WTC11 (cell line): ENCODE measurements at regions not wholly inside any gene's neighbourhood (a gene's known extent, or its start where the extent isn't known, plus 50 kb on each side); places are given as distances from the start of the nearest gene placed in this dataset.

Experiments
- ATAC-seq: fragments of 200-7000 bp; cut with Tn5 transposase; 2 replicates; pipeline ENCODE4 v1.10.0; 2021; ENCODE audit warnings: mild to moderate bottlenecking, moderate library complexity
- CTCF ChIA-PET: fragments of 300-600 bp; sonication (Branson Sonifier 250); formaldehyde crosslinking; loops from one replicate; lab custom pipeline; 2021; ENCODE audit warnings: antibody characterized with exemption; lab: Charles Lee
- POLR2A ChIA-PET: fragments of 350-600 bp; sonication (Branson Sonifier 250); formaldehyde crosslinking; loops from one replicate; lab custom pipeline; 2021; ENCODE audit warnings: antibody characterized with exemption; lab: Charles Lee
- DNase-seq: peaks from one replicate; pipeline ENCODE4 v3.0.0; 2021; ENCODE audit warnings: low spot score
- H3K27ac Mint-ChIP-seq: 2 replicates; pipeline ENCODE4 v1.8.0; 2021; ENCODE audit warnings: mixed read lengths
- H3K27me3 Mint-ChIP-seq: 2 replicates; pipeline ENCODE4 v1.8.0; 2021; ENCODE audit warnings: low read depth, mild to moderate bottlenecking, moderate library complexity, mixed read lengths
- H3K36me3 Mint-ChIP-seq: 2 replicates; pipeline ENCODE4 v1.8.0; 2021; ENCODE audit warnings: mixed read lengths
- H3K4me1 Mint-ChIP-seq: 2 replicates; pipeline ENCODE4 v1.8.0; 2022; ENCODE audit warnings: mixed read lengths
- H3K4me3 Mint-ChIP-seq: 2 replicates; pipeline ENCODE4 v1.8.0; 2021; ENCODE audit warnings: mild to moderate bottlenecking, moderate library complexity, mixed read lengths
- H3K9me3 Mint-ChIP-seq: 2 replicates; pipeline ENCODE4 v1.8.0; 2021; ENCODE audit warnings: mixed read lengths
- ETV6 ChIP-seq: sonication (generic); formaldehyde crosslinking; IDR thresholded peaks from 2 replicates; pipeline ENCODE4 v1.8.1; 2022; ENCODE audit warnings: mild to moderate bottlenecking, missing genetic modification reagents
- FOXJ3 ChIP-seq: sonication (generic); formaldehyde crosslinking; IDR thresholded peaks from 2 replicates; pipeline ENCODE4 v1.9.0; 2021; ENCODE audit warnings: missing genetic modification reagents, mild to moderate bottlenecking, borderline replicate concordance
- FOXP1 ChIP-seq: sonication (generic); formaldehyde crosslinking; IDR thresholded peaks from 2 replicates; pipeline ENCODE4 v1.8.0; 2022; ENCODE audit warnings: missing genetic modification reagents, mild to moderate bottlenecking, moderate library complexity, borderline replicate concordance
- GRHL2 ChIP-seq: fragments of 250-450 bp; sonication (Bioruptor Pico); IDR thresholded peaks from 2 replicates; pipeline ENCODE4 v1.8.0; 2022; ENCODE audit warnings: mild to moderate bottlenecking, moderate library complexity; ENCODE audit not compliant: insufficient replicate concordance, severe bottlenecking
- JUN ChIP-seq: sonication (generic); formaldehyde crosslinking; IDR thresholded peaks from 2 replicates; pipeline ENCODE4 v1.8.0; 2023; ENCODE audit warnings: mild to moderate bottlenecking, missing genetic modification reagents
- NFE2L1 ChIP-seq: sonication (generic); formaldehyde crosslinking; IDR thresholded peaks from 2 replicates; pipeline ENCODE4 v1.8.1; 2023; ENCODE audit warnings: missing genetic modification reagents
- TEAD1 ChIP-seq: sonication (generic); formaldehyde crosslinking; IDR thresholded peaks from 2 replicates; pipeline ENCODE4 v1.8.0; 2022; ENCODE audit warnings: mild to moderate bottlenecking, missing genetic modification reagents
- ZBTB21 ChIP-seq: sonication (generic); formaldehyde crosslinking; IDR thresholded peaks from 2 replicates; pipeline ENCODE4 v1.8.1; 2023; ENCODE audit warnings: mild to moderate bottlenecking, missing genetic modification reagents, borderline replicate concordance
- ZNF396 ChIP-seq: fragments of 250-450 bp; sonication (Bioruptor Pico); IDR thresholded peaks from 2 replicates; pipeline ENCODE4 v1.8.0; 2021; ENCODE audit warnings: mild to moderate bottlenecking, moderate library complexity, borderline replicate concordance
- TF ChIP-seq, protein P1 (sequence below): sonication (generic); formaldehyde crosslinking; IDR thresholded peaks from 2 replicates; pipeline ENCODE4 v1.8.1; 2023; ENCODE audit warnings: mild to moderate bottlenecking, missing genetic modification reagents, moderate library complexity
- TF ChIP-seq, protein P2 (sequence below): sonication (generic); formaldehyde crosslinking; IDR thresholded peaks from 2 replicates; pipeline ENCODE4 v1.8.1; 2023; ENCODE audit warnings: mild to moderate bottlenecking, missing genetic modification reagents, moderate library complexity
- TF ChIP-seq, protein P3 (sequence below): fragments of 200-600 bp; IDR thresholded peaks from 2 replicates; pipeline ENCODE4 v1.8.0; 2022; ENCODE audit warnings: antibody characterized with exemption
- TF ChIP-seq, protein P4 (sequence below): sonication (generic); formaldehyde crosslinking; IDR thresholded peaks from 2 replicates; pipeline ENCODE4 v1.8.1; 2023; ENCODE audit warnings: mild to moderate bottlenecking, moderate library complexity, missing genetic modification reagents

DNA sequence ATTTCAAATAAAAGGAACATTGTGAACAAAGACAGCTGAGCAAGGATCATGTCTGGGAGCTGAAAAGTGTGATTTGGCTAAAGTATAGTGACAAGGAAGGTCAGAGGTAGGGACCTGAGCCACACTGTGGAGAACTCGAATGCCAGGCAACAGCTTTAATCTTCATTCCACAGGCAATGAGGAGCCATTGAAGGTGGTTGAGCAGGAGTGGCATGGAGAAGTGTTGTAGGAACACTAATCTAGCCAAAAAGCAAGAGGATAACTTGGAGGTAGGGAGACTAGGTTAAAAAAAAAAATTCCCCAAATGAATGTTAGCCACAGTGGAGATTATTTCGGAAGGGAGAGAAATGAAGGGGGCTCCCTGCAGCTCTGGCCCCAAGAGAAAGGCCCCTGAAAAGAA is 286.9 kb downstream of the BCOR start (continued):
- TF ChIP-seq FOXJ3 (CRISPR knock-in tag): no peak

DNA sequence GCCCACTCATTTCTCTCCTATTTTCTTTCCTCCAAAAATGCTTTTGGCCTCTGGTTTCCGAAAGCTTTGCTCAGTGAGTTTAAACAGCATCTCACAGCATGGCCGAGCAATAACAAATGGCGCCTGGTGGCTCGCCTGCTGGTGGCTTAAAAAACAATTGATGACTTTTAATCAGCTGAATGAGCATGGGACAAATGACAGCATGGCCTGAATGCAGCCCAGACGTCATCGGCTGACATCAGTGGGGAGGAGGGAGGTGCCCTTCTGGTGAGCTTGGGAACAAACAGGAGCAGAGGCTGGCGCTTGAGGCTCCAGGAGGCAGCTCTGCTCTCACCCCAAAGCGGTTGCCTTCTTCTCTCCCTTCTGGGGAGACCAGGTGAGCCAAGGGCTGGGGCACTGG is 286.4 kb downstream of the BCOR start:
- CTCF ChIA-PET: no interaction called here
- no peaks in the 10 kb centered on the region for H3K9me3 Mint-ChIP-seq

DNA sequence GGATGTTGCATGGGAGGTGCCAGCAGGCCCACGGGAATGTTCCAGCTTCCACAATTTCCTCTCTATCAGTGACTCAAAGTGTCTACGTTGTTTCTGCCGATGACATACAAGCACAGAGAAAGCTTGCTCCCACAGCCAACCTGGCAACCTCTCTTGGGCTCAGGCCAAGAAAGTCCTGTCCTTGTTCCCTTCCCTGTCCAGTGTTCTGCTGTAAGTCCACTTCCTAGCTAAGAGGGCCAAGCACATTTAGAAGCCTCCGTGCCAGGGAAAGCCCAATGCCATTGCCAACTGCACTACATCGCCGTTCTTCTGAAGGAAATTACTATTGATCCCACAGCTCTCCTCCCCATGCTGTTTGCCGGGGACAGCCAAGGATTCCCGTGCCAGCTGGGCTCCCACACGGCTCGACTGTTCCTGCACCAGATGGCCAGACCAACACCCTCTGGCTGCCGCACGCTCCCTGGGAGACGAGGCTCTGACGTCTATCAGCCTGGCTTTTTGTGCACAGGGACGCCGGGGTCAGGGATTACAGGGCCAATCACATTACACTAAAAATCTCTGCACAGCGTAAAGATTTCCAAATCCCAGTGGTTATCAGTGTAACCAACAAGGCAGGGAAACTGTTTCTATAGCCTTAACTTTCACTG is 284.0 kb downstream of the BCOR start:
- CTCF ChIA-PET: interaction anchor here (0.6 to 2.0 kb wide), 5 partner anchors 12 to 243 kb away, joined by 3 to 4 read pairs (median 3); no protein-coding TSS in a partner anchor
- Mint-ChIP-seq H3K36me3 (no peaks in the 10 kb centered on the region), H3K27me3 (peaks cover 7% of the 10 kb centered on the region), H3K9me3 (no peaks in the 10 kb centered on the region), H3K4me1 (peaks cover 49% of the 10 kb centered on the region), H3K4me3 (no peak overlapping the region), H3K27ac (no peak overlapping the region)
- DNase-seq (no peak), ATAC-seq (no peak)
- POLR2A ChIA-PET: interaction anchor here (1.4 kb wide), 2 partner anchors 41 to 49 kb away, joined by 3 to 4 read pairs; no protein-coding TSS in a partner anchor
- TF ChIP-seq TEAD1 (CRISPR knock-in tag): no peak
- TF ChIP-seq, protein P1, sequence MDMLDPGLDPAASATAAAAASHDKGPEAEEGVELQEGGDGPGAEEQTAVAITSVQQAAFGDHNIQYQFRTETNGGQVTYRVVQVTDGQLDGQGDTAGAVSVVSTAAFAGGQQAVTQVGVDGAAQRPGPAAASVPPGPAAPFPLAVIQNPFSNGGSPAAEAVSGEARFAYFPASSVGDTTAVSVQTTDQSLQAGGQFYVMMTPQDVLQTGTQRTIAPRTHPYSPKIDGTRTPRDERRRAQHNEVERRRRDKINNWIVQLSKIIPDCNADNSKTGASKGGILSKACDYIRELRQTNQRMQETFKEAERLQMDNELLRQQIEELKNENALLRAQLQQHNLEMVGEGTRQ: no peak
- TF ChIP-seq, protein P2, sequence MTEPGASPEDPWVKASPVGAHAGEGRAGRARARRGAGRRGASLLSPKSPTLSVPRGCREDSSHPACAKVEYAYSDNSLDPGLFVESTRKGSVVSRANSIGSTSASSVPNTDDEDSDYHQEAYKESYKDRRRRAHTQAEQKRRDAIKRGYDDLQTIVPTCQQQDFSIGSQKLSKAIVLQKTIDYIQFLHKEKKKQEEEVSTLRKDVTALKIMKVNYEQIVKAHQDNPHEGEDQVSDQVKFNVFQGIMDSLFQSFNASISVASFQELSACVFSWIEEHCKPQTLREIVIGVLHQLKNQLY (CRISPR knock-in tag): no peak
- TF ChIP-seq FOXJ3 (CRISPR knock-in tag): no peak
- TF ChIP-seq ETV6: no peak
- no peak for TF ChIP-seq JUN (CRISPR knock-in tag)

More for the DNA sequence above, 286.4 kb downstream of the BCOR start:
- TF ChIP-seq ZBTB21 (CRISPR knock-in tag): no peak
- DNase-seq (no peak), ATAC-seq (no peak)
- no peak overlapping the region for H3K27ac Mint-ChIP-seq
- H3K4me3 Mint-ChIP-seq: no peak overlapping the region
- H3K36me3 Mint-ChIP-seq: no peaks in the 10 kb centered on the region
- peaks cover 40% of the 10 kb centered on the region for H3K4me1 Mint-ChIP-seq
- peaks cover 7% of the 10 kb centered on the region for H3K27me3 Mint-ChIP-seq
- POLR2A ChIA-PET: no interaction called here

DNA sequence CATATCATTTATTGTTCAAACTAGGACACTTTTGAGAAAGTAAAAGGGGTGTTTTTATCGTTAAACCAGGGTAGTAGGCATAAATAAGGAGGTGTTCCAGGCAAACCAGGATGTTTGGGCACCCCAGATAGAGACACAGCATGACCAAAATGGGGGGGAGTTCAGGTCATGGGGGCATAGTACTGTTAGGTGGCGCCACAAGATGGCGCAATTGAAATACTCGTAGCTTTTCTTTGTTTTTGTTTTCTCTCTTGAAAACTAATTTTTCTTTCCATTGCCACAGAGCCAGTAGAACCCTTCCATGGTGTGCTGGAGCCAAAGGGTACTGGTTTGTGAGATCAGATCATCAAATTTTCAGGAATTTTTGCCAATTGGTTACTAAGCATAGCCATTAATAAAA is 283.4 kb downstream of the BCOR start:
- peaks cover 49% of the 10 kb centered on the region for H3K4me1 Mint-ChIP-seq
- no peak overlapping the region for H3K27ac Mint-ChIP-seq
- no peak for ATAC-seq
- H3K36me3 Mint-ChIP-seq: no peaks in the 10 kb centered on the region
- no peak for TF ChIP-seq GRHL2 (CRISPR knock-in tag)
- TF ChIP-seq, protein P3, sequence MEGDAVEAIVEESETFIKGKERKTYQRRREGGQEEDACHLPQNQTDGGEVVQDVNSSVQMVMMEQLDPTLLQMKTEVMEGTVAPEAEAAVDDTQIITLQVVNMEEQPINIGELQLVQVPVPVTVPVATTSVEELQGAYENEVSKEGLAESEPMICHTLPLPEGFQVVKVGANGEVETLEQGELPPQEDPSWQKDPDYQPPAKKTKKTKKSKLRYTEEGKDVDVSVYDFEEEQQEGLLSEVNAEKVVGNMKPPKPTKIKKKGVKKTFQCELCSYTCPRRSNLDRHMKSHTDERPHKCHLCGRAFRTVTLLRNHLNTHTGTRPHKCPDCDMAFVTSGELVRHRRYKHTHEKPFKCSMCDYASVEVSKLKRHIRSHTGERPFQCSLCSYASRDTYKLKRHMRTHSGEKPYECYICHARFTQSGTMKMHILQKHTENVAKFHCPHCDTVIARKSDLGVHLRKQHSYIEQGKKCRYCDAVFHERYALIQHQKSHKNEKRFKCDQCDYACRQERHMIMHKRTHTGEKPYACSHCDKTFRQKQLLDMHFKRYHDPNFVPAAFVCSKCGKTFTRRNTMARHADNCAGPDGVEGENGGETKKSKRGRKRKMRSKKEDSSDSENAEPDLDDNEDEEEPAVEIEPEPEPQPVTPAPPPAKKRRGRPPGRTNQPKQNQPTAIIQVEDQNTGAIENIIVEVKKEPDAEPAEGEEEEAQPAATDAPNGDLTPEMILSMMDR: 0 out of 2 replicates have a peak, but pooled peaks have one; percentile 16
- TF ChIP-seq, all 79 proteins: peak for 1
- H3K9me3 Mint-ChIP-seq: no peaks in the 10 kb centered on the region
- DNase-seq: no peak
- H3K27me3 Mint-ChIP-seq: peaks cover 6% of the 10 kb centered on the region
- no peak overlapping the region for H3K4me3 Mint-ChIP-seq
- CTCF ChIA-PET: interaction anchor here (0.6 to 2.0 kb wide), 5 partner anchors 12 to 243 kb away, joined by 3 to 4 read pairs (median 3); no protein-coding TSS in a partner anchor
- POLR2A ChIA-PET: no interaction called here

DNA sequence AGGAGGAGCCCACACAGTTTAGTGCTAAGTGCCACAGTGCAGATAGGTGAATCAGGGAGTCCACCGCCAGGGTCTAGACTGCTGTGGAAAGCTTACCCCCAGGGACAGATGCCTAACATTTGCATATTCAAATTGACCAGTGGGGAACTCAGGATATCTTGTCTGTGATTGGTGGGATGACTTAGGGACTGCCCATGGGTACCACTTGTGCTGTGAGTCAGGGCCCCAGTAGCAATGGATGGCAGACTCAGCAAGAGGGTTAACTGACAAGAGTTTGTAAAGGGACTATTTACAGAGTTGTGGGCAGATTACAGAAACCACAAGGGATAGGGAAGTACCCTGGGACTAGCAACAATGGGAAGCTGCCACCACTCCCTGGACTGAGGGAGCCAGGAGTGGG is 282.1 kb downstream of the BCOR start:
- Mint-ChIP-seq H3K4me1 (peaks cover 55% of the 10 kb centered on the region), H3K36me3 (no peaks in the 10 kb centered on the region), H3K27ac (peak overlapping the region; percentile 60)
- TF ChIP-seq FOXP1 (CRISPR knock-in tag): no peak
- TF ChIP-seq NFE2L1 (CRISPR knock-in tag): no peak
- TF ChIP-seq ZNF396 (CRISPR knock-in tag): no peak
- TF ChIP-seq, protein P4, sequence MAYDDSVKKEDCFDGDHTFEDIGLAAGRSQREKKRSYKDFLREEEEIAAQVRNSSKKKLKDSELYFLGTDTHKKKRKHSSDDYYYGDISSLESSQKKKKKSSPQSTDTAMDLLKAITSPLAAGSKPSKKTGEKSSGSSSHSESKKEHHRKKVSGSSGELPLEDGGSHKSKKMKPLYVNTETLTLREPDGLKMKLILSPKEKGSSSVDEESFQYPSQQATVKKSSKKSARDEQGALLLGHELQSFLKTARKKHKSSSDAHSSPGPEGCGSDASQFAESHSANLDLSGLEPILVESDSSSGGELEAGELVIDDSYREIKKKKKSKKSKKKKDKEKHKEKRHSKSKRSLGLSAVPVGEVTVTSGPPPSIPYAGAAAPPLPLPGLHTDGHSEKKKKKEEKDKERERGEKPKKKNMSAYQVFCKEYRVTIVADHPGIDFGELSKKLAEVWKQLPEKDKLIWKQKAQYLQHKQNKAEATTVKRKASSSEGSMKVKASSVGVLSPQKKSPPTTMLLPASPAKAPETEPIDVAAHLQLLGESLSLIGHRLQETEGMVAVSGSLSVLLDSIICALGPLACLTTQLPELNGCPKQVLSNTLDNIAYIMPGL (CRISPR knock-in tag): no peak
- TF ChIP-seq, all 79 proteins: peak for 0
- Mint-ChIP-seq H3K27me3 (no peaks in the 10 kb centered on the region; the same call in 1 of the 2 replicates), H3K4me3 (no peak overlapping the region), H3K9me3 (no peaks in the 10 kb centered on the region)
- DNase-seq: no peak
- POLR2A ChIA-PET: interaction anchor here (1.3 kb wide), 1 partner anchor 282 kb away, joined by 4 read pairs; the partner anchor contains the start of gene BCOR
- CTCF ChIA-PET: interaction anchor here (0.5 to 2.0 kb wide), 5 partner anchors 33 to 242 kb away, joined by 3 to 9 read pairs (median 4); no protein-coding TSS in a partner anchor
- ATAC-seq: peak; percentile 18
